Endothelial cell of umbilical vein (primary cell): ENCODE measurements at regions not wholly inside any gene's neighbourhood (a gene's known extent, or its start where the extent isn't known, plus 50 kb on each side); places are given as distances from the start of the nearest gene placed in this dataset.
"Not testable (repeated sequence)": the region's sequence is repeated elsewhere in the genome, so short reads cannot be mapped to it uniquely, and the experiment has no call there.

ENCODE experiments used
- BruUV-seq: library from RNA; stranded (reverse); fragments of 400-500 nt; replicated peaks from 2 replicates; lab custom pipeline; 2021; lab: Mats Ljungman, UMichigan
- CTCF ChIA-PET: fragments of 300-600, 350-600 bp; sonication (Branson Sonifier 250); formaldehyde crosslinking; loops from one replicate; lab custom pipeline; 2021; ENCODE audit warnings: antibody characterized with exemption, inconsistent platforms; lab: Charles Lee
- POLR2A ChIA-PET: fragments of 300-600, 350-600 bp; sonication (Branson Sonifier 250); formaldehyde crosslinking; loops from one replicate; lab custom pipeline; 2021; ENCODE audit warnings: antibody characterized with exemption, inconsistent platforms; lab: Charles Lee
- DNase-seq: peaks from one replicate; pipeline ENCODE4 v3.0.0-alpha.2; 2011; ENCODE audit warnings: low read depth, low spot score
- FAIRE-seq: peaks from 2 replicates; lab custom pipeline; 2011; peaks lifted over from hg19 to GRCh38; lab: Jason Lieb, UNC
- H2AFZ ChIP-seq: 2 replicates; pipeline ENCODE4 v1.6.0; 2012; ENCODE audit warnings: low read depth, low read length, control low read depth, inconsistent platforms
- H3K27ac ChIP-seq: 2 replicates; pipeline ENCODE4 v1.5.1; 2011; ENCODE audit warnings: low read depth, mild to moderate bottlenecking, control low read depth, low read length, moderate library complexity; ENCODE audit not compliant: insufficient read depth
- H3K27me3 ChIP-seq, 2 experiments: 2 replicates each; pipeline versions ENCODE4 v1.6.0 to v1.6.1; 2011; ENCODE audit warnings: low read length in 2 of 2, mixed read lengths in 1 of 2; ENCODE audit not compliant: control insufficient read depth in 2 of 2, insufficient read depth in 2 of 2
- H3K36me3 ChIP-seq, 2 experiments: 2 replicates in 1 of 2; 3 replicates in 1 of 2; pipeline ENCODE4 v1.5.1; 2011; ENCODE audit warnings: low read length in 2 of 2, mild to moderate bottlenecking in 1 of 2, moderate library complexity in 1 of 2; ENCODE audit not compliant: control insufficient read depth in 2 of 2, insufficient read depth in 2 of 2; ENCODE audit errors: extremely low read depth in 1 of 2
- H3K4me1 ChIP-seq: 3 replicates; pipeline ENCODE4 v1.5.1; 2011; ENCODE audit warnings: mild to moderate bottlenecking, low read length; ENCODE audit not compliant: control insufficient read depth, insufficient read depth; ENCODE audit errors: extremely low read depth
- H3K4me2 ChIP-seq: 2 replicates; pipeline ENCODE4 v1.6.1; 2011; ENCODE audit warnings: low read length, control low read depth, mixed read lengths; ENCODE audit not compliant: insufficient read depth
- H3K4me3 ChIP-seq, 3 experiments: fragments of 200-600 bp in 1 of 3; sonication (generic), shearing (Covaris generic) in 1 of 3; replicated peaks in 1 of 3; 2 replicates each; pipeline ENCODE4 v1.5.1; 2011 to 2016; ENCODE audit warnings: control low read depth in 3 of 3, low read length in 3 of 3, mild to moderate bottlenecking in 2 of 3, inconsistent platforms in 1 of 3, low read depth in 1 of 3, moderate library complexity in 1 of 3; ENCODE audit not compliant: insufficient read depth in 1 of 3
- H3K79me2 ChIP-seq: 2 replicates; pipeline ENCODE4 v1.6.0; 2012; ENCODE audit warnings: low read length, inconsistent platforms; ENCODE audit not compliant: control insufficient read depth, insufficient read depth
- H3K9ac ChIP-seq: replicated peaks from 2 replicates; pipeline ENCODE3; 2011; ENCODE audit warnings: low read length, control low read depth; ENCODE audit not compliant: insufficient read depth; ENCODE audit errors: extremely low read depth
- H3K9me1 ChIP-seq: replicated peaks from 3 replicates; pipeline ENCODE4 v1.6.0; 2011; ENCODE audit warnings: mild to moderate bottlenecking, low read length; ENCODE audit not compliant: control insufficient read depth, insufficient read depth; ENCODE audit errors: extremely low read depth
- H3K9me3 ChIP-seq: replicated peaks from 2 replicates; pipeline ENCODE4 v1.5.1; 2012; ENCODE audit warnings: low read length, inconsistent platforms; ENCODE audit not compliant: control insufficient read depth, insufficient read depth
- H4K20me1 ChIP-seq: replicated peaks from 2 replicates; pipeline ENCODE3; 2011; ENCODE audit warnings: mild to moderate bottlenecking, low read length; ENCODE audit not compliant: control insufficient read depth, insufficient read depth; ENCODE audit errors: extremely low read depth
- JUN ChIP-seq: IDR thresholded peaks from 2 replicates; pipeline ENCODE4 v1.6.1; 2011; ENCODE audit warnings: borderline replicate concordance, low read depth; ENCODE audit not compliant: insufficient read length, insufficient read depth
- MYC ChIP-seq: IDR thresholded peaks from one replicate; pipeline ENCODE4 v1.6.1; 2011; ENCODE audit warnings: mild to moderate bottlenecking, low read depth, low read length
- dilution Hi-C: fragments of 300-500 bp; cut with MboI; formaldehyde crosslinking; loops from one replicate; pipeline ENCODE4 v1.15.0; 2019; ENCODE audit warnings: low sequenced_read_pairs; ENCODE audit not compliant: extremely low pct_ligation_motif_present
- intact Hi-C: fragments of 100-400 bp; cut with micrococcal nuclease; formaldehyde crosslinking; loops from one replicate; pipeline ENCODE4 v1.10.0; 2022

- Histone ChIP-seq H3K4me2 (no peak overlapping the region), H3K9ac (no peak overlapping the region), H3K9me3 (no peaks in the 10 kb centered on the region), H4K20me1 (no peaks in the 10 kb centered on the region), H2AFZ (no peak overlapping the region), H3K79me2 (no peaks in the 10 kb centered on the region), H3K4me3 (no peak overlapping the region), H3K36me3 (no peaks in the 10 kb centered on the region), H3K27me3 (peaks cover 0 to 3% of the 10 kb centered on the region in 2 experiments), H3K27ac (no peak overlapping the region), H3K9me1 (no peaks in the 10 kb centered on the region), H3K4me1 (no peaks in the 10 kb centered on the region)
- DNase-seq (no peak), FAIRE-seq (no peak)
- BruUV-seq, result no TSS peak
- no peak for TF ChIP-seq JUN
- TF ChIP-seq MYC, result no peak
- ChIA-PET POLR2A (no interaction called here), CTCF (interaction anchor here (1.8 kb wide), 1 partner anchor 150 kb away, joined by 5 read pairs; no protein-coding TSS in a partner anchor)
- intact Hi-C loops, result no loop called here
- dilution Hi-C loops, result no loop called here
These were observed 105.4 kb upstream of the TLK1 start for GRCh38 chr2:171266102-171266501.

GRCh38 chr2:171261529-171261928 is 100.8 kb upstream of the TLK1 start:
- H4K20me1 ChIP-seq, H3K4me3 ChIP-seq, H3K4me1 ChIP-seq, H3K36me3 ChIP-seq, H3K27me3 ChIP-seq, H3K9me1 ChIP-seq, H3K27ac ChIP-seq, DNase-seq, dilution Hi-C loops, intact Hi-C loops, FAIRE-seq, H3K79me2 ChIP-seq, BruUV-seq, H3K4me2 ChIP-seq, POLR2A ChIA-PET, H3K9me3 ChIP-seq, H2AFZ ChIP-seq, H3K9ac ChIP-seq: not testable (repeated sequence)
- CTCF ChIA-PET, result interaction anchor here (1.4 to 1.8 kb wide), 3 partner anchors 12 to 175 kb away, joined by 4 to 5 read pairs (median 4); no protein-coding TSS in a partner anchor
